Smooth muscle cell (in vitro differentiated cells): ENCODE measurements at regions not wholly inside any gene's neighbourhood (a gene's known extent, or its start where the extent isn't known, plus 50 kb on each side); places are given as distances from the start of the nearest gene placed in this dataset.
"Not testable (repeated sequence)": the region's sequence is repeated elsewhere in the genome, so short reads cannot be mapped to it uniquely, and the experiment has no call there.

Source experiments
- DNase-seq: peaks from one replicate; lab custom pipeline; 2025; ENCODE audit not compliant: unreplicated experiment; lab: John Stamatoyannopoulos, UW
- H2AFZ ChIP-seq: fragments of 200-600 bp; sonication (generic); 2 replicates; pipeline ENCODE4 v1.6.0; 2016; ENCODE audit warnings: antibody characterized with exemption, low read depth, mild to moderate bottlenecking
- H3F3A ChIP-seq: fragments of 200-600 bp; sonication (generic); 2 replicates; pipeline ENCODE4 v1.6.0; 2017; ENCODE audit warnings: antibody characterized with exemption, low read depth
- H3K27ac ChIP-seq: fragments of 200-600 bp; sonication (generic); 2 replicates; pipeline ENCODE4 v1.5.1; 2016; ENCODE audit warnings: low read depth, mild to moderate bottlenecking
- H3K27me3 ChIP-seq: fragments of 200-600 bp; sonication (generic); 2 replicates; pipeline ENCODE4 v1.6.1; 2016; ENCODE audit warnings: low read depth, mild to moderate bottlenecking
- H3K36me3 ChIP-seq: fragments of 200-600 bp; sonication (generic); 2 replicates; pipeline ENCODE4 v1.5.1; 2016; ENCODE audit warnings: low read depth
- H3K4me1 ChIP-seq: fragments of 200-600 bp; sonication (generic); 2 replicates; pipeline ENCODE4 v1.5.1; 2016; ENCODE audit warnings: low read depth
- H3K4me2 ChIP-seq: fragments of 200-600 bp; sonication (generic); 2 replicates; pipeline ENCODE4 v1.6.0; 2016; ENCODE audit warnings: mild to moderate bottlenecking
- H3K4me3 ChIP-seq: fragments of 200-600 bp; sonication (generic); 2 replicates; pipeline ENCODE4 v1.5.1; 2016; ENCODE audit warnings: mild to moderate bottlenecking
- H3K79me2 ChIP-seq: fragments of 200-600 bp; sonication (generic); 2 replicates; pipeline ENCODE4 v1.6.0; 2016; ENCODE audit warnings: low read depth, mild to moderate bottlenecking
- H3K9ac ChIP-seq: fragments of 200-600 bp; sonication (generic); 2 replicates; pipeline ENCODE4 v1.6.0; 2016; ENCODE audit warnings: low read depth
- H3K9me3 ChIP-seq: fragments of 200-600 bp; sonication (generic); replicated peaks from 2 replicates; pipeline ENCODE4 v1.5.1; 2016; ENCODE audit warnings: low read depth
- H4K20me1 ChIP-seq: fragments of 200-600 bp; sonication (generic); 2 replicates; pipeline ENCODE4 v1.6.0; 2016; ENCODE audit warnings: low read depth
- WGBS: methylation state at CpG from one replicate; pipeline ENCODE4 v1.1.7; 2016; ENCODE audit warnings: low lambda C conversion rate; 5-methylcytosine and 5-hydroxymethylcytosine counted together
- TF ChIP-seq, protein P1 (sequence below): fragments of 200-600 bp; sonication (generic); IDR thresholded peaks from 2 replicates; pipeline ENCODE4 v1.5.1; 2017; ENCODE audit warnings: borderline replicate concordance, mild to moderate bottlenecking, antibody characterized with exemption; ENCODE audit not compliant: insufficient read depth, poor library complexity, severe bottlenecking

DNA sequence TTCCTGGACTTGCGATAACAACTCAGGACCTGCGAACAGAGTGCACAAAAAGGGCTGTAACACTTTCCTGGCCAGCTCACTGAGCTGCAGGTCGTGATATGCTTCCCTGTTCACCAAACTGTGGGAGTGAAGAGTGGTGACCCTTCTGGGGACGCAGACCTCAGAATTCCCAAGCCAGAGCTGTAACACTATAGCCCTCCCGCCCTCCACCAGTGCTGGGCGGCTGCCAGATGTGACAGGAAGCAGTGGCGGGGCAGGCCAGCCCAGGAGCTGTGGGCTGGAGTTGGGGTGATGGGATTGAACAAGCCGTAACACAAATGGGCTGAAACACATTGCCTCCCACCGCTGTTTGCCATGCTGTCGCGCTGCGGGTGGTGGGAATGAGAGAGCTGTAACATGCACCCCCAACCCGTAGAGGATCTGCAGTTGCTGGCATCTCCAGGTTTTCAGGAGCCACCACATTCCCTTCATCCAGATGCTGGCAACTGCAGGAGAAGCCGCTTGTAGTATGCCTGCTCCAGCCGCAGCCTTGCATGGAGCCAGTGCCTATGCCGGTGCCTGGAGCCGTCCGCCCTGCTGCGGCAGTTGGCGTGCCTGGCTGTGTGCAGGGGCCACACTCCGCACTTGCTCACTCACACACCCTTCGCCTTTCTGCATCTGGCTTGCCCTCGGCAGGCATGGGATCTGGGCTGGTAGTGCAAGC is 145.8 kb downstream of the GPCPD1 start:
- Histone ChIP-seq H2AFZ (no peak overlapping the region), H3K27ac (no peak overlapping the region), H3K4me1 (no peaks in the 10 kb centered on the region), H3K36me3 (no peaks in the 10 kb centered on the region), H3K27me3 (no peaks in the 10 kb centered on the region), H3K4me3 (no peak overlapping the region), H3K9ac (no peak overlapping the region), H3K9me3 (no peaks in the 10 kb centered on the region), H4K20me1 (no peaks in the 10 kb centered on the region), H3F3A (no peaks in the 10 kb centered on the region), H3K4me2 (no peak overlapping the region), H3K79me2 (no peaks in the 10 kb centered on the region)
- DNase-seq: no peak
- 90% methylated on average over 23 of the region's 23 CpGs for WGBS
- TF ChIP-seq, protein P1, sequence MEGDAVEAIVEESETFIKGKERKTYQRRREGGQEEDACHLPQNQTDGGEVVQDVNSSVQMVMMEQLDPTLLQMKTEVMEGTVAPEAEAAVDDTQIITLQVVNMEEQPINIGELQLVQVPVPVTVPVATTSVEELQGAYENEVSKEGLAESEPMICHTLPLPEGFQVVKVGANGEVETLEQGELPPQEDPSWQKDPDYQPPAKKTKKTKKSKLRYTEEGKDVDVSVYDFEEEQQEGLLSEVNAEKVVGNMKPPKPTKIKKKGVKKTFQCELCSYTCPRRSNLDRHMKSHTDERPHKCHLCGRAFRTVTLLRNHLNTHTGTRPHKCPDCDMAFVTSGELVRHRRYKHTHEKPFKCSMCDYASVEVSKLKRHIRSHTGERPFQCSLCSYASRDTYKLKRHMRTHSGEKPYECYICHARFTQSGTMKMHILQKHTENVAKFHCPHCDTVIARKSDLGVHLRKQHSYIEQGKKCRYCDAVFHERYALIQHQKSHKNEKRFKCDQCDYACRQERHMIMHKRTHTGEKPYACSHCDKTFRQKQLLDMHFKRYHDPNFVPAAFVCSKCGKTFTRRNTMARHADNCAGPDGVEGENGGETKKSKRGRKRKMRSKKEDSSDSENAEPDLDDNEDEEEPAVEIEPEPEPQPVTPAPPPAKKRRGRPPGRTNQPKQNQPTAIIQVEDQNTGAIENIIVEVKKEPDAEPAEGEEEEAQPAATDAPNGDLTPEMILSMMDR: no peak

DNA sequence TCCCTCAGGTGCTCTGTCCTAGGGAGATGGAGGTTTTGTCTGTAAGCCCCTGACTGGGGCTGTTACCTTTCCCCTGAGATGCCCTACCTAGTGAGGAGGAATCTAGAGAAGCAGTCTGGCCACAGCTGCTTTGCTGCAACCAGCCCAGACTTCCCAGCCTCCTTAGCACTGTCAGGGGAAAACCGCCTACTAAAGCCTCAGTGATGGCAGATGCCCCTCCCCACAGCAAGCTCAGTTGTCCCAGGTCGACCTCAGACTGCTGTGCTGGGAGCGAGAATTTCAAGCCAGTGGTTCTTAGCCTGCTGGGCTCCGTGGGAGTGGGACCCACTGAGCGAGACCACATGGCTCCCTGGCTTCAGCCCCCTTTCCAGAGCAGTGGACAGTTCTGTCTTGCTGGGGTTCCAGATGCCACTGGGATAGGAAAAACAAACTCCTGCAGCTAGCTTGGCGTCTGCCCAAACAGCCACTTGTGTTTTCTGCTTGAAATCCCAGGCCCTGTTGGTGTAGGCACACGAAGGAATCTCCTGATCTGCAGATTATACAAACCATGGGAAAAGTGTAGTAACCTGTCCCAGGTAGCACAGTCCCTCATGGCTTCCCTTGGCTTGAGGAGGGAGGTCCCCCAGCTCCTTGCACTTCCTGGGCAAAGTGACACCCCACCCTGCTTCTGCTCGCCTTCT is 146.4 kb upstream of the PROKR2 start:
- Histone ChIP-seq H2AFZ (no peak overlapping the region), H3K36me3 (no peaks in the 10 kb centered on the region), H3K79me2 (no peaks in the 10 kb centered on the region), H4K20me1 (no peaks in the 10 kb centered on the region), H3K4me3 (no peak overlapping the region), H3K4me1 (no peaks in the 10 kb centered on the region), H3K9me3 (no peaks in the 10 kb centered on the region), H3K27ac (no peak overlapping the region), H3K27me3 (no peaks in the 10 kb centered on the region), H3K9ac (no peak overlapping the region), H3F3A (no peaks in the 10 kb centered on the region), H3K4me2 (no peak overlapping the region)
- DNase-seq: no peak
- WGBS: 74% methylated on average over 8 of the region's 8 CpGs
- TF ChIP-seq, protein P1: no peak

DNA sequence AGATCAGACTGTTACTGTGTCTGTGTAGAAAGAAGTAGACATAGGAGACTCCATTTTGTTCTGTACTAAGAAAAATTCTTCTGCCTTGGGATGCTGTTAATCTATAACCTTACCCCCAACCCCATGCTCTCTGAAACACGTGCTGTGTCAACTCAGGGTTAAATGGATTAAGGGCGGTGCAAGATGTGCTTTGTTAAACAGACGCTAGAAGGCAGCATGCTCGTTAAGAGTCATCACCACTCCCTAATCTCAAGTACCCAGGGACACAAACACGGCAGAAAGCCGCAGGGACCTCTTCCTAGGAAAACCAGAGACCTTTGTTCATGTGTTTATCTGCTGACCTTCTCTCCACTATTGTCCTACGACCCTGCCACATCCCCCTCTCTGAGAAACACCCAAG is 137.0 kb upstream of the PROKR2 start:
- not testable (repeated sequence) for H3K9ac ChIP-seq, H3K9me3 ChIP-seq, H3K4me2 ChIP-seq, H3K36me3 ChIP-seq, H3K4me3 ChIP-seq, H2AFZ ChIP-seq, H3K27ac ChIP-seq, H3K4me1 ChIP-seq, H3K79me2 ChIP-seq, H3F3A ChIP-seq, DNase-seq, H3K27me3 ChIP-seq, H4K20me1 ChIP-seq
- WGBS: 75% methylated on average over 7 of the region's 7 CpGs

DNA sequence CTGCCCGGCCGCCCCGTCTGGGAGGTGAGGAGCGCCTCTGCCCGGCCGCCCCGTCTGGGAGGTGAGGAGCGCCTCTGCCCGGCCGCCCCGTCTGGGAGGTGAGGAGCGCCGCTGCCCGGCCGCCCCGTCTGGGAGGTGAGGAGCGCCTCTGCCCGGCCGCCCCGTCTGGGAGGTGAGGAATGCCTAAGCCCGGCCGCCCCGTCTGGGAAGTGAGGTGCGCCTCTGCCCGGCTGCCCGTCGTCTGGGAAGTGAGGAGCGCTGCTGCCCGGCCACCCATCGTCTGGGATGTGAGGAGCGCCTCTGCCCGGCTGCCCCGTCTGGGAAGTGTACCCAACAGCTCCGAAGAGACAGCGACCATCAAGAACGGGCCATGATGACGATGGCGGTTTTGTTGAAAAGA is 136.6 kb upstream of the PROKR2 start:
- H3F3A ChIP-seq, H2AFZ ChIP-seq, H3K9ac ChIP-seq, H3K36me3 ChIP-seq, H3K27me3 ChIP-seq, H3K79me2 ChIP-seq, DNase-seq, H3K27ac ChIP-seq, H3K4me1 ChIP-seq, H3K4me2 ChIP-seq, H3K9me3 ChIP-seq, H4K20me1 ChIP-seq, H3K4me3 ChIP-seq: not testable (repeated sequence)
- over 99% methylated on average over 26 of the region's 38 CpGs for WGBS

DNA sequence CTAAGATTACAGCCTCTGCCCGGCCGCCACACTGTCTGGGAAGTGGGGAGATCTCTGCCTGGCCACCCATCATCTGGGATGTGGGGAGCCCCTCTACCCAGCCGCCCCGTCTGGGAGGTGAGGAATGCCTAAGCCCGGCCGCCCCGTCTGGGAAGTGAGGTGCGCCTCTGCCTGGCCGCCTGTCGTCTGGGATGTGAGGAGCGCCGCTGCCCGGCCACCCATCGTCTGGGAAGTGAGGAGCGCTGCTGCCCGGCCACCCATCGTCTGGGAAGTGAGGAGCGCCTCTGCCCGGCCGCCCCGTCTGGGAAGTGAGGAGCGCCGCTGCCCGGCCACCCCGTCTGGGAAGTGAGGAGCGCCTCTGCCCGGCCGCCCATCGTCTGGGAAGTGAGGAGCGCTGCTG is 135.9 kb upstream of the PROKR2 start:
- not testable (repeated sequence) for H3K79me2 ChIP-seq, H2AFZ ChIP-seq, H3K36me3 ChIP-seq, H3K4me3 ChIP-seq, H3F3A ChIP-seq, H3K27ac ChIP-seq, H3K27me3 ChIP-seq, H4K20me1 ChIP-seq, H3K9me3 ChIP-seq, H3K9ac ChIP-seq, H3K4me2 ChIP-seq, H3K4me1 ChIP-seq, DNase-seq
- over 99% methylated on average over 12 of the region's 30 CpGs for WGBS

DNA sequence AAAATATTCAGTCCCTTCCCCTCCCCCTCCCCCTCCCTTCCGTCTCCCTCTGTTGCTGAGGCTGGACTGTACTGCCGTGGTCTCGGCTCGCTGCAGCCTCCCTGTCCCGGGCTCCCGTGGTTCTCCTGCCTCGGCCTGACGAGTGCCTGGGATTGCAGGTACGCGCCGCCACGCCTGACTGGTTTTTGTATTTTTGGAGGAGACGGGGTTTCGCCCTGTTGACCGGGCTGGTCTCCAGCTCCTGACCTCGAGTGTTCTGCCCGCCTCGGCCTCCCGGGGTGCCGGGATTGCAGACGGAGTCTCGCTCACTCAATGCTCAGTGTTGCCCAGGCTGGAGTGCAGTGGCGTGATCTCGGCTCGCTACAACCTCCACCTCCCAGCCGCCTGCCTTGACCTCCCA is 135.5 kb upstream of the PROKR2 start:
- not testable (repeated sequence) for H3K9me3 ChIP-seq, DNase-seq, H3K27me3 ChIP-seq, H3F3A ChIP-seq, H4K20me1 ChIP-seq, H3K4me3 ChIP-seq, H3K9ac ChIP-seq, H3K4me1 ChIP-seq, H3K27ac ChIP-seq, H2AFZ ChIP-seq, H3K4me2 ChIP-seq, H3K79me2 ChIP-seq, H3K36me3 ChIP-seq
- WGBS: 93% methylated on average over 11 of the region's 26 CpGs
